Fibroblast of the aortic adventitia (primary cell): ENCODE measurements at regions not wholly inside any gene's neighbourhood (a gene's known extent, or its start where the extent isn't known, plus 50 kb on each side); places are given as distances from the start of the nearest gene placed in this dataset.

Source experiments
- DNase-seq: peaks from one replicate; pipeline ENCODE4 v3.0.0-alpha.2; 2010; ENCODE audit warnings: low read depth
- H3K4me3 ChIP-seq: 2 replicates; pipeline ENCODE4 v1.5.1; 2011; ENCODE audit warnings: low read depth, mild to moderate bottlenecking, control low read depth, low read length, moderate library complexity
- CTCF ChIP-seq: IDR thresholded peaks from 2 replicates; pipeline ENCODE4 v1.5.1; 2011; ENCODE audit warnings: mild to moderate bottlenecking, low read length, control low read depth, inconsistent platforms; ENCODE audit not compliant: insufficient read depth

- TF ChIP-seq CTCF = no peak
- no peak overlapping the region for H3K4me3 ChIP-seq
- no peak for DNase-seq
These were observed 193.0 kb downstream of the ACKR3 start for GRCh38 chr2:236762628-236763027.

GRCh38 chr2:236763857-236764256, 194.2 kb downstream of the ACKR3 start:
- DNase-seq = no peak
- no peak overlapping the region for H3K4me3 ChIP-seq
- TF ChIP-seq CTCF = no peak

GRCh38 chr2:236764716-236765115, 195.1 kb downstream of the ACKR3 start:
- TF ChIP-seq CTCF = no peak
- no peak for DNase-seq

GRCh38 chr2:236765478-236765877, 195.9 kb downstream of the ACKR3 start:
- TF ChIP-seq CTCF = no peak
- H3K4me3 ChIP-seq = no peak overlapping the region
- no peak for DNase-seq

More at GRCh38 chr2:236764716-236765115, 195.1 kb downstream of the ACKR3 start:
- H3K4me3 ChIP-seq = no peak overlapping the region

GRCh38 chr2:236766850-236767249, 197.2 kb downstream of the ACKR3 start:
- H3K4me3 ChIP-seq = no peak overlapping the region
- TF ChIP-seq CTCF = no peak
- DNase-seq = no peak

- no peak overlapping the region for H3K4me3 ChIP-seq
- no peak for TF ChIP-seq CTCF
- no peak for DNase-seq
These were observed 198.3 kb downstream of the ACKR3 start for GRCh38 chr2:236767941-236768340.

GRCh38 chr2:236768393-236769140, 198.9 kb downstream of the ACKR3 start:
- TF ChIP-seq CTCF = no peak
- DNase-seq = peak; percentile 97
- H3K4me3 ChIP-seq = no peak overlapping the region
